ENCODE measurements at regions not wholly inside any gene's neighbourhood (a gene's known extent, or its start where the extent isn't known, plus 50 kb on each side); places are given as distances from the start of the nearest gene placed in this dataset.
A peak's percentile ranks its signal among the peaks of the same experiment; 100 is the strongest.

DNA sequence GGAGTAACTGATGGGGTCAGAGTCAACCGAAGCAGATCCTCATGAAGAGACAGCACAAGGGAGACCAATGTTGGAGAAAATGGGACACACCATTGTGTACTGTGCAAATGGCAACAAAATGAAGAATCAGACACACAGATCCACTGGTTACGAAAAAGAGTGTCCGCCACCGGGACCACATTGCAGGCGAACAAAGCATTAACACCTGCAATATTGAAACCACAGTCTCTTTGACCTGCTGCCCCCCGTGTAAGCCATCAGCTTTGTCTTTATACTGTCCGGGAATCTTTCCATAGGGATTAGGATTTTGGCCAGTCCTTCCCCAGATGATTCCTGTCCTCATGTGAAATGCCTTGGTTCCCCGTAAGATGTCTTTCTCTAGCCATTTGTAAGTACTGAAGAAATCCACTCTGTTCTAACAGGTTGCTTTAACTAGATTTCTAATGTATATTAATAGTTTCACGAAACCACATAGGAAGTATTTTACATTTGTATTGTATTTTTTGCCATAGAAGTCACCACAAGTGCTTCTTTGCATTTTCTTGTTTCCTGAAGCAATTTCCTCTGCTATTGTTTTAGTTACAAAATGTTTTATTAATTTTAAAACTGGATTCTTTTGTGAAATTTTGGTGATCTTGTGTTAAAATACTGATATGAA, 140.8 kb upstream of the NFE2L3 start:
- no peak for DNase-seq

GRCh38 chr7:26013551-26014083, 138.4 kb upstream of the NFE2L3 start:
- no peak for DNase-seq

- DNase-seq = no peak
Measured at GRCh38 chr7:26022982-26023381, 129.0 kb upstream of the NFE2L3 start.

DNA sequence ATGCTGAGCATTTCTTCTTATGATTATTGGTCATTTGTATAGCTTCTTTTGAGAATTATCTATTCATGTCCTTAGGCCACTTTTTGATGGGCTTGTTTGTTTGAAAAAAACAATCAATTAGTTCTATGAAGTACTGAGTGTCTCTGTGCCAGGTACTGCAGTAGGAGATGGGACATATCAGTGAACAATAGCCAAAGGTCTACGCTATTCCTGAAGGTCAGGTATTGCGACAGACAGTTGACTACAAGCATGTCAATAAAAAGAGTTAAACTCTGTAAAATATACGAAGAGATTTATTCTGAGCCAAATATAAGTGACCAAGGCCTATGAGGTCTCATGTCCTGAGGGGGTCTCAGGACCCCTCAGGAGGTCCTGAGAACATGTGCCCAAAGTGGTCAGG, 122.1 kb upstream of the NFE2L3 start:
- no peak for DNase-seq

DNA sequence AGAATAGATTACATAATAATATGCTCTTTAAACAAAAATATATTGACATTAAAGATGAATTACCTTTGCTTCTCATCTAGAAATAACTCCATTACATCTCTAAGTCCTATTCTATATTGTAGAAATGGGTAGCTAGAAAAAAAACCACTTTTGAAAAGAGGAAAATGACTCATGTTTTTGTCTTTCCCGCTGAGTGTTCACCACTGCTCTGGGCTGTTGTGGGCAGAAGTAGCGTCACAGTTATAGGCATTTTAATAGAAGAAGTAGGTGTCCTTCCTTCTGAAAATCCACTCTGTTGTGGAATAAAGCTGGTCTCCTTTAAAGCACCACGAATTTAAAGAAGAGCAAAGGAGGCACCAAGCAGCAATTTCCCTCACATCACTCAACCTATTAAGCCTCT, 117.6 kb upstream of the NFE2L3 start:
- no peak for DNase-seq

- DNase-seq = no peak
Measured at GRCh38 chr7:26035552-26035951, 116.4 kb upstream of the NFE2L3 start.

GRCh38 chr7:26036092-26036491, 115.9 kb upstream of the NFE2L3 start:
- no peak for DNase-seq

- DNase-seq = no peak
Measured at GRCh38 chr7:26038201-26038990, 113.6 kb upstream of the NFE2L3 start.

DNA sequence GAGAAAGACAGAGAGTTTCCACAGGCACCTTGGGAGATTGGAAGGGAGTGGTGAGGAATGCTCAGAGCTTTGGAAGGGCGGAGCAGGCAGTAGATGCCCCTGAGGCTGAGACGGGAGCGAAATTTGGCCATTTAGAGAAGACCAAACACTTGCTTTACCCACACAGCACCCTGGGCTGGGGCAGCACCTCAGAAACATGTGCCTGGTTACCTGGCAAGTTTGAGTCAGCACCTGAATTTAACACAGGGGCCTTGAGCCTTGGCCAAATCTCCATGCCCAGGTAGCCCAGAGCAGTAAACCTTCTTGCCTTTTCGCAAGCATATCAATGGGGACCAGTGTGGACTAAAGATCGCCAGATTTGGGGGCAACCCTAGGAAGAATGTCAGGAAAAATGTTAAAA, 111.9 kb upstream of the NFE2L3 start:
- DNase-seq = no peak

- no peak for DNase-seq
Measured at GRCh38 chr7:26042237-26042636, 109.8 kb upstream of the NFE2L3 start.

DNA sequence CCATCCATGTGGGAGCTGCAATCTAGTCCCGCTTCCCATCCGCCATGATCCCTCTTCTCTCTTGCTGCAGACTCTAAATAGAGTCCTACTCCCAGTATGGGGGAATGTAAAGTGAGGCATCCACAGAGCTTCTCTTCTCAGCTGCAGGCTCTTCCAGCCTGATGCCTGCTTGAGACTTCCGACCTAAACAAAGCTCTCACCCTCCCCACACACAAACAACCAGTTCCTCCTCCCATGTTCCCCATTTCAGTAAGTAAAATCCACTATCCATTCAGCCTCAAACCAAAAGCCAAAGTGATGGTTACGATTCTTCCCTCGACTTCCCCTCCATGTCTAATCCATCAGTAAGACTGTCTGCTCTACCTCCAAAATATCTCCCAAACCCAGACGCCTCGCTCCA, 108.2 kb upstream of the NFE2L3 start:
- DNase-seq = no peak

GRCh38 chr7:26044320-26044719, 107.7 kb upstream of the NFE2L3 start:
- no peak for DNase-seq

DNA sequence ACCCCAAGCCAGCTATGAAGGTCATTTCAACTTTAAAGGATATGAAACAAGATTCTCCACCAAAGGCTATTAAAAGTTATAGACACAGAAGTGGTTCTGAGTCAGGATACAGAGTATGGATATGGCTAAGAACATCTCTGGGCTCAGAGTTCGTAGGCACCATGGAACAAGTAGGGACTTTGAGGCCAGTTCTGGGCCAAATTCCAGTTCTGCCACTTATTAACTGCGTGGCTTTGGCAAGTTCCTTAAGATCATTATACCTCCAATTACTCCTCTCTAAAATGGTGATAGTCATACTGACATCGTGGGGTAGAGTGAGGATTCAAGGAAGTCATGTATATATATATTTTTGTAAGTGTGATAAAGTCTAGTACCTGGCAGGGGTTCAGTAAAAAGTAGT, 105.8 kb upstream of the NFE2L3 start:
- no peak for DNase-seq

- no peak for DNase-seq
Measured at GRCh38 chr7:26046878-26047277, 105.1 kb upstream of the NFE2L3 start.

GRCh38 chr7:26048663-26049062, 103.3 kb upstream of the NFE2L3 start:
- DNase-seq = no peak

- no peak for DNase-seq
Measured at GRCh38 chr7:26049081-26049480, 102.9 kb upstream of the NFE2L3 start.

GRCh38 chr7:26051021-26051420, 101.0 kb upstream of the NFE2L3 start:
- DNase-seq = no peak

DNA sequence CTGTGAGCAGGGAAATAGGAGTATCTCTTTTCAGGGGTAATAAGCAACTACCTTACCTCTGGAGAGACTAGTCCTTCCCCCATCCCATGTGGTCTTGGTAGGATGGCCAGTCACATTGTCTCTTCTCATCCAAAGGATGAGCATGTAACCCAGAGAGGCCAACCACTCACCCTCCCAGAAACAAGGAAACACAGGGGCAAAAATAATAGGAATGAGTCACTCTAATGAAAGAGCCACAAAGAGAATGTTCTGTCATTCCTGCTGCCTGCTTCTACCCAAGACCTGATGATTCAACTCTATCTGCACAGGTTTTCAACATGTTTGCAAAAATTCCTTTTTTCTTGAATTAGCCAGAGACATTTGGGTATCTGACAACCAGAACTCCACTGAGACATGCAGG, 99.3 kb upstream of the NFE2L3 start:
- peak; percentile 14 for DNase-seq

DNA sequence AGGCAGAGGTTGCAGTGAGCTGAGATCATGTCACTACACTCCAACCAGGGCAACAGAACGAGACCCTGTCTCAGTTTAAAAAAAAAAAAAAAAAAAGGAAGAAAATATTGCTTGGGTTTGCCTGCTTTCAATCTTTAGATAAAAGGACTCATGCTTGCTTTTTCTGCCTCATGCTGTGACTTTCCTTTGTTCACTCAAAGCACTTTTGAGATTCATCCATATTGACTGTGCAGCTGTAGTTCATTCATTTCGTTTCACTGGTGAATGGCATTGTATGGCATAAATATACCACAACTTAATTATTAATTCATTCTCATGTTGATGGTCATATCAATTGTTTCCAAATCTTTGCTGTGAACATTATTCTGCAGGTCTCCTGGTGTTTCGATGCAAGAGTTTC, 97.6 kb upstream of the NFE2L3 start:
- DNase-seq = no peak

DNA sequence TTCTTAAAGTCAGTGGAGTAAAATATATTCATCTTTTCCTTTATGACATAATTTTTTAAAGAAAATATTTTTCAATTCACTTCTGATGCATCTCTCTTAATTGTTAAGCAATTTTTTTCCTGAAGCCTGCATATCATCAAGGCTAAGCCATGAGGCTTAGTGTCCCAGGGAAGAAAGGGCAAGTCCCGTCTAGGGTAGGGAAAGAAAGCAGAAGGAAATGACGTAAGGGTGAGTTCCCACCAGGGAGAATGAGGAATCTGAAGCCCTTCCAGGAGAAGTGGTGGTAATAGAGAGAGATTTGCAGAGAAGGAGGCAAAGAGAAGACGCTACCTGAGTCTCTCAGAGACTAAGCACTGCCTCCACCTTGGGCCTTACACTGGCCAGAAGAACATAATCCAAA, 96.8 kb upstream of the NFE2L3 start:
- no peak for DNase-seq

DNA sequence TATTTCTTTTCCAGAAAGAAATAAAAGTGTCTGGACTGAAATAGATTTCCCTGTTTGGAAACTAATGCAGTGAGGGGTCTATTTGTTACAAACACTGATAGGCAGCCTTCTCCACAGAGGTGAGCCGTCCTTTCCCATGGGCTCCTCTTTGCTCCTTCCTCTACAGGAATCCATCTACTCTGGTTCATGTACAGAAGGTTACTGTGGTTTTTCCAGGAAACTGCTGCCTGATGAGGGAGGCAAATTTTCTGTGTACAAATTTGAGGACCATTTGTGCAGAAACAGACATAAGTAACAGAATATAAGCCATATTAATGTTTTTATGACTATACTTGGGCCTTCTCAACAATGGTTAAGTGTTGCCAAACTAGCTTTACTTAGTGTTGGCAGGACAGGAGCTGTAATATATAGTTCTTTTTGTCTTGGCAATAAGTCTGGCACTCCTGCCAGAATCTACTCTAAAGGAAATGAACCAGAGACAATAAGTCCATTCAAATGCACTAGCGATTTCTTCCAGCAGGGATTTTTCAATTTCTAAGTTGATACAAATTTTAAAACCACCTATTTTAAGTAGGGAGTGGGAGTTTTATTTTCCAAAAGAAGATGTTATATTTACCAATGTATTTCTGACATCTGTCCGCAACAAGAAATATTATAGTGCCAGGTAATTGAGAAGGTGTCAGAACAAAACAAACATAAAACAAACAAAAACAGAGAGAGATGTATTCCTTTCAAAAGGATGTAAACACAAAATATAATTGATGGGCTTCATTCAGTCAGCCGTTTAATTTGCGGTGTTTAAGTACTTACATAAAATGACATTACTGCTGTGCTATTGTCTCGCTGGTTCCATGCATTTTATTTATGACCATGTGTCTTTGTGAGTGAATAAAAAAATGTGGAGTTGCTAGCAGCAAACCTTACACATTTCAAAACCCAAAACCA, 91.0 kb upstream of the NFE2L3 start:
- DNase-seq = no peak

GRCh38 chr7:26061678-26062603, 90.1 kb upstream of the NFE2L3 start:
- peak; percentile 40 for DNase-seq

All from EL (cell line).